H1 (cell line): ENCODE measurements at regions not wholly inside any gene's neighbourhood (a gene's known extent, or its start where the extent isn't known, plus 50 kb on each side); places are given as distances from the start of the nearest gene placed in this dataset.

ENCODE experiments used
- CTCF ChIA-PET: fragments of 300-600 bp; sonication (Branson Sonifier 250); formaldehyde crosslinking; loops from one replicate; lab custom pipeline; 2021; ENCODE audit not compliant: partially characterized antibody; lab: Charles Lee
- POLR2A ChIA-PET: fragments of 300-600 bp; sonication (Branson Sonifier 250); formaldehyde crosslinking; loops from one replicate; lab custom pipeline; 2021; ENCODE audit warnings: inconsistent platforms; ENCODE audit not compliant: partially characterized antibody; lab: Charles Lee
- DNase-seq, 2 experiments: peaks; one replicate each; pipeline versions ENCODE4 v3.0.0 to v3.0.0-alpha.2; 2010 to 2022; ENCODE audit warnings: low spot score in 2 of 2, low read depth in 1 of 2, mixed read lengths in 1 of 2
- FAIRE-seq: peaks from 2 replicates; lab custom pipeline; 2011; peaks lifted over from hg19 to GRCh38; lab: Jason Lieb, UNC
- H2AFZ ChIP-seq: 2 replicates; pipeline ENCODE4 v1.8.1; 2012; ENCODE audit warnings: low read length, inconsistent platforms
- H2AK5ac ChIP-seq: 2 replicates; pipeline ENCODE4 v1.6.1; 2013; ENCODE audit warnings: low read depth, low read length
- H2BK120ac ChIP-seq: replicated peaks from 2 replicates; pipeline ENCODE3; 2013; ENCODE audit warnings: low read depth, low read length, inconsistent platforms
- H2BK12ac ChIP-seq: 2 replicates; pipeline ENCODE4 v1.6.1; 2013; ENCODE audit warnings: low read depth, low read length
- H2BK15ac ChIP-seq: 2 replicates; pipeline ENCODE4 v1.6.1; 2013; ENCODE audit warnings: low read length
- H2BK20ac ChIP-seq: 2 replicates; pipeline ENCODE4 v1.6.1; 2013; ENCODE audit warnings: low read length
- H2BK5ac ChIP-seq: 2 replicates; pipeline ENCODE4 v1.6.1; 2013; ENCODE audit warnings: low read depth, low read length
- H3K14ac ChIP-seq: 2 replicates; pipeline ENCODE4 v1.6.1; 2013; ENCODE audit warnings: inconsistent platforms; ENCODE audit not compliant: insufficient read length
- H3K18ac ChIP-seq: 2 replicates; pipeline ENCODE4 v1.6.1; 2013; ENCODE audit warnings: low read length; ENCODE audit errors: extremely low read depth
- H3K23ac ChIP-seq: 2 replicates; pipeline ENCODE4 v1.6.1; 2013; ENCODE audit warnings: inconsistent platforms; ENCODE audit not compliant: insufficient read length
- H3K23me2 ChIP-seq: 2 replicates; pipeline ENCODE4 v1.6.1; 2013; ENCODE audit warnings: low read depth, low read length
- H3K27ac ChIP-seq: 2 replicates; pipeline ENCODE4 v1.6.1; 2011; ENCODE audit warnings: low read depth, low read length, inconsistent platforms
- H3K27me3 ChIP-seq, 4 experiments: replicated peaks in 1 of 4; 1 replicate in 1 of 4; 2 replicates in 3 of 4; pipeline versions ENCODE4 v1.6.1 to v1.8.1; 2011 to 2013; ENCODE audit warnings: low read length in 3 of 4, mild to moderate bottlenecking in 3 of 4, inconsistent platforms in 2 of 4, mixed read lengths in 2 of 4, moderate library complexity in 1 of 4; ENCODE audit not compliant: control insufficient read depth in 3 of 4, insufficient read depth in 3 of 4; ENCODE audit errors: extremely low read depth in 1 of 4
- H3K36me3 ChIP-seq, 4 experiments: 2 replicates each; pipeline versions ENCODE4 v1.6.1 to v1.8.1; 2011 to 2013; ENCODE audit warnings: mild to moderate bottlenecking in 4 of 4, low read length in 3 of 4, moderate library complexity in 2 of 4, control low read depth in 1 of 4, inconsistent platforms in 1 of 4; ENCODE audit not compliant: insufficient read depth in 4 of 4, control insufficient read depth in 2 of 4
- H3K4ac ChIP-seq: replicated peaks from 2 replicates; pipeline ENCODE3; 2013; ENCODE audit warnings: low read length, low read depth, mixed read lengths, inconsistent platforms; ENCODE audit not compliant: insufficient read length
- H3K4me1 ChIP-seq, 4 experiments: replicated peaks in 1 of 4; 1 replicate in 1 of 4; 2 replicates in 3 of 4; pipeline versions ENCODE4 v1.6.1 to v1.8.1; 2011 to 2013; ENCODE audit warnings: low read length in 3 of 4, inconsistent platforms in 2 of 4, mixed read lengths in 1 of 4; ENCODE audit not compliant: insufficient read depth in 4 of 4, control insufficient read depth in 3 of 4
- H3K4me2 ChIP-seq, 2 experiments: 2 replicates each; pipeline versions ENCODE4 v1.6.1 to v1.8.1; 2011 to 2013; ENCODE audit warnings: low read depth in 2 of 2, low read length in 2 of 2, control low read depth in 1 of 2, inconsistent platforms in 1 of 2, mild to moderate bottlenecking in 1 of 2; ENCODE audit not compliant: insufficient read depth in 1 of 2
- H3K4me3 ChIP-seq, 4 experiments: fragments of 200-600, 300-600 bp in 1 of 4; sonication (generic), shearing (Covaris generic), sonication (Bioruptor Twin) in 1 of 4; 2 replicates each; pipeline versions ENCODE4 v1.5.1 to v1.8.1; 2011 to 2016; ENCODE audit warnings: low read length in 4 of 4, low read depth in 3 of 4, control low read depth in 2 of 4, inconsistent platforms in 2 of 4, mild to moderate bottlenecking in 2 of 4, mixed read lengths in 1 of 4, moderate library complexity in 1 of 4; ENCODE audit not compliant: insufficient read depth in 2 of 4; ENCODE audit errors: extremely low read depth in 1 of 4
- H3K56ac ChIP-seq: replicated peaks from 2 replicates; pipeline ENCODE3; 2013; ENCODE audit warnings: low read depth, mild to moderate bottlenecking, mixed read lengths, low read length, inconsistent platforms; ENCODE audit not compliant: insufficient read length
- H3K79me1 ChIP-seq: 2 replicates; pipeline ENCODE4 v1.6.1; 2013; ENCODE audit warnings: low read depth, low read length, control low read depth
- H3K79me2 ChIP-seq, 2 experiments: 2 replicates each; pipeline versions ENCODE4 v1.6.1 to v1.8.1; 2012 to 2013; ENCODE audit warnings: low read length in 2 of 2, mild to moderate bottlenecking in 2 of 2, inconsistent platforms in 1 of 2; ENCODE audit not compliant: insufficient read depth in 2 of 2, control insufficient read depth in 1 of 2
- H3K9ac ChIP-seq, 4 experiments: replicated peaks in 1 of 4; 1 replicate in 1 of 4; 2 replicates in 3 of 4; pipeline versions ENCODE4 v1.6.1 to v1.8.1; 2011 to 2013; ENCODE audit warnings: low read depth in 3 of 4, low read length in 3 of 4, control low read depth in 2 of 4, mild to moderate bottlenecking in 2 of 4, moderate library complexity in 2 of 4, inconsistent platforms in 1 of 4; ENCODE audit errors: extremely low read depth in 1 of 4
- H3K9me3 ChIP-seq, 2 experiments: 2 replicates each; pipeline versions ENCODE4 v1.6.1 to v1.8.1; 2012 to 2013; ENCODE audit warnings: mild to moderate bottlenecking in 2 of 2, moderate library complexity in 2 of 2, control low read depth in 1 of 2, inconsistent platforms in 1 of 2, low read depth in 1 of 2, low read length in 1 of 2, mixed read lengths in 1 of 2; ENCODE audit not compliant: insufficient read depth in 2 of 2
- H4K20me1 ChIP-seq, 2 experiments: replicated peaks in 1 of 2; 2 replicates each; pipeline versions ENCODE3 to v1.8.1; 2011 to 2013; ENCODE audit warnings: inconsistent platforms in 2 of 2, low read length in 2 of 2, mild to moderate bottlenecking in 1 of 2; ENCODE audit not compliant: insufficient read depth in 2 of 2, control insufficient read depth in 1 of 2
- H4K5ac ChIP-seq: 2 replicates; pipeline ENCODE4 v1.6.1; 2013; ENCODE audit warnings: low read length, low read depth, mixed read lengths, inconsistent platforms; ENCODE audit not compliant: insufficient read length
- H4K8ac ChIP-seq: 2 replicates; pipeline ENCODE4 v1.8.0; 2013; ENCODE audit warnings: mild to moderate bottlenecking, moderate library complexity, low read length, inconsistent platforms; ENCODE audit not compliant: insufficient read depth; ENCODE audit errors: extremely low read depth
- H4K91ac ChIP-seq: replicated peaks from 2 replicates; pipeline ENCODE3; 2013; ENCODE audit warnings: low read length, mixed read lengths, inconsistent platforms; ENCODE audit not compliant: insufficient read length
- CBX8 ChIP-seq: fragments of 300-800, 300-1000 bp; sonication (generic); IDR thresholded peaks from 2 replicates; pipeline ENCODE4 v1.7.1; 2016; ENCODE audit warnings: low read depth, low read length, borderline replicate concordance
- CEBPB ChIP-seq: IDR thresholded peaks from 2 replicates; pipeline ENCODE4 v1.6.1; 2012; ENCODE audit warnings: low read depth, low read length
- CHD2 ChIP-seq: IDR thresholded peaks from 2 replicates; pipeline ENCODE4 v1.6.1; 2012; ENCODE audit warnings: low read length, improper control_type of control experiment
- CREB1 ChIP-seq: IDR thresholded peaks from 2 replicates; pipeline ENCODE4 v1.6.1; 2012; ENCODE audit warnings: inconsistent platforms
- CTBP2 ChIP-seq: IDR thresholded peaks from 2 replicates; pipeline ENCODE4 v1.7.0; 2011; ENCODE audit warnings: borderline replicate concordance, mild to moderate bottlenecking, moderate library complexity, mixed read lengths, low read length; ENCODE audit not compliant: insufficient read depth, insufficient read length
- HDAC6 ChIP-seq: IDR thresholded peaks from one replicate; pipeline ENCODE4 v1.7.1; 2012; ENCODE audit warnings: low read depth, mild to moderate bottlenecking, inconsistent platforms, low read length, moderate library complexity
- JUND ChIP-seq: IDR thresholded peaks from 2 replicates; pipeline ENCODE4 v1.6.1; 2011; ENCODE audit warnings: mild to moderate bottlenecking, improper control_type of control experiment, low read length
- KDM4A ChIP-seq: IDR thresholded peaks from one replicate; pipeline ENCODE4 v1.7.1; 2012; ENCODE audit warnings: low read depth, mild to moderate bottlenecking, moderate library complexity, low read length, inconsistent platforms; ENCODE audit not compliant: severe bottlenecking
- PHF8 ChIP-seq: fragments of 200-600 bp; sonication (generic); conservative IDR thresholded peaks from 2 replicates; pipeline ENCODE4 v1.7.1; 2012; ENCODE audit warnings: low read depth, mild to moderate bottlenecking, inconsistent platforms, low read length, moderate library complexity
- POLR2A ChIP-seq, 2 experiments: IDR thresholded peaks; 1 replicate in 1 of 2; 2 replicates in 1 of 2; pipeline ENCODE4 v1.6.1; 2011; ENCODE audit warnings: low read depth in 2 of 2, low read length in 2 of 2, mild to moderate bottlenecking in 2 of 2; ENCODE audit errors: control extremely low read depth in 1 of 2
- SIX5 ChIP-seq: IDR thresholded peaks from 2 replicates; pipeline ENCODE4 v1.6.1; 2011; ENCODE audit warnings: mild to moderate bottlenecking, low read depth, low read length
- TCF12 ChIP-seq: IDR thresholded peaks from 2 replicates; pipeline ENCODE4 v1.6.1; 2011; ENCODE audit warnings: low read depth, mild to moderate bottlenecking, low read length
- TF ChIP-seq, protein P1 (sequence below): IDR thresholded peaks from 2 replicates; pipeline ENCODE4 v1.6.1; 2012; ENCODE audit warnings: inconsistent platforms

DNA sequence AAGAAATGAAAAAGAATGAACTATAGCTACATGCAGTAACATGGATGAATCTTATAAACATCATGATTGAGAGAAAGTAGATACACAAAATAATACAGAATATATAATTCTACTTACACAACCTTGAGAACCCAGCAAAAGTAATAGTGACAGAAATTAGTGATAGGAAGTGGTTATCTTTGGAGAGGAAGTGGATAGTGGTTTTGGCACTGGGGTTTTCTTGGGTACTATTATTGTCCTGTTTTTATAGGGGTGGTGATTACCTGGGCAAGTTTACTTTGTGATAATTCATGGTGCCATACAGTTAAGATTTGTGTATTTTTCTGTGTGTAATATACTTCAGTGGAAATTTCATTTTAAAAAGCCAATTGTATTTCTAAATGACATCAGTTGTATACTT is 352.7 kb downstream of the AEBP2 start:
- no peak overlapping the region for H3K23ac ChIP-seq
- H2BK120ac ChIP-seq = no peak overlapping the region
- H3K79me1 ChIP-seq = no peaks in the 10 kb centered on the region
- H3K14ac ChIP-seq = no peak overlapping the region
- no peak for DNase-seq
- TF ChIP-seq CEBPB (no peak), HDAC6 (no peak), CBX8 (no peak), CHD2 (no peak), JUND (no peak), TCF12 (no peak), SIX5 (no peak), POLR2A (IDR thresholded peaks at IDR 0.05; ENCODE audit: control extremely low read depth in 1 of 2, low read depth in 2 of 2, low read length in 2 of 2) (no peak), CREB1 (no peak), KDM4A (no peak), CTBP2 (no peak), PHF8 (no peak)
- TF ChIP-seq, protein P1, sequence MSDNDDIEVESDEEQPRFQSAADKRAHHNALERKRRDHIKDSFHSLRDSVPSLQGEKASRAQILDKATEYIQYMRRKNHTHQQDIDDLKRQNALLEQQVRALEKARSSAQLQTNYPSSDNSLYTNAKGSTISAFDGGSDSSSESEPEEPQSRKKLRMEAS = no peak
- no peak overlapping the region for H3K4ac ChIP-seq
- H3K4me2 ChIP-seq = no peak overlapping the region
- ChIA-PET CTCF (no interaction called here), POLR2A (no interaction called here)
- no peaks in the 10 kb centered on the region for H3K9me3 ChIP-seq
- H4K91ac ChIP-seq = no peak overlapping the region
- no peaks in the 10 kb centered on the region for H3K36me3 ChIP-seq
- H2BK5ac ChIP-seq = no peak overlapping the region
- no peaks in the 10 kb centered on the region for H3K27me3 ChIP-seq
- H3K4me1 ChIP-seq = no peaks in the 10 kb centered on the region
- no peaks in the 10 kb centered on the region for H3K23me2 ChIP-seq
- no peak overlapping the region for H3K56ac ChIP-seq
- H3K79me2 ChIP-seq = no peaks in the 10 kb centered on the region
- H3K27ac ChIP-seq = no peak overlapping the region
- H4K20me1 ChIP-seq = no peaks in the 10 kb centered on the region
- no peak overlapping the region for H3K9ac ChIP-seq
- H2AK5ac ChIP-seq = no peak overlapping the region
- H2AFZ ChIP-seq = no peak overlapping the region
- no peak overlapping the region for H3K18ac ChIP-seq
- no peak overlapping the region for H2BK15ac ChIP-seq
- H2BK12ac ChIP-seq = no peak overlapping the region
- no peak overlapping the region for H3K4me3 ChIP-seq
- FAIRE-seq = no peak
- H4K5ac ChIP-seq = no peak overlapping the region
- H2BK20ac ChIP-seq = no peak overlapping the region
- H4K8ac ChIP-seq = no peak overlapping the region
